GM12892 (cell line): ENCODE measurements at regions not wholly inside any gene's neighbourhood (a gene's known extent, or its start where the extent isn't known, plus 50 kb on each side); places are given as distances from the start of the nearest gene placed in this dataset.

ENCODE experiments used
- DNase-seq: peaks from one replicate; pipeline ENCODE4 v3.0.0; 2011; ENCODE audit not compliant: insufficient read length
- FAIRE-seq: peaks from 2 replicates; lab custom pipeline; 2011; peaks lifted over from hg19 to GRCh38; lab: Jason Lieb, UNC
- POLR2A ChIP-seq: IDR thresholded peaks from 2 replicates; pipeline ENCODE4 v1.6.1; 2011; ENCODE audit warnings: low read depth, low read length, control low read depth
- POLR2AphosphoS5 ChIP-seq: IDR thresholded peaks from 2 replicates; pipeline ENCODE4 v1.6.1; 2011; ENCODE audit warnings: low read depth, low read length, control low read depth
- TAF1 ChIP-seq: IDR thresholded peaks from 2 replicates; pipeline ENCODE4 v1.6.1; 2011; ENCODE audit warnings: low read depth, mild to moderate bottlenecking, control low read depth, low read length, borderline replicate concordance

DNA sequence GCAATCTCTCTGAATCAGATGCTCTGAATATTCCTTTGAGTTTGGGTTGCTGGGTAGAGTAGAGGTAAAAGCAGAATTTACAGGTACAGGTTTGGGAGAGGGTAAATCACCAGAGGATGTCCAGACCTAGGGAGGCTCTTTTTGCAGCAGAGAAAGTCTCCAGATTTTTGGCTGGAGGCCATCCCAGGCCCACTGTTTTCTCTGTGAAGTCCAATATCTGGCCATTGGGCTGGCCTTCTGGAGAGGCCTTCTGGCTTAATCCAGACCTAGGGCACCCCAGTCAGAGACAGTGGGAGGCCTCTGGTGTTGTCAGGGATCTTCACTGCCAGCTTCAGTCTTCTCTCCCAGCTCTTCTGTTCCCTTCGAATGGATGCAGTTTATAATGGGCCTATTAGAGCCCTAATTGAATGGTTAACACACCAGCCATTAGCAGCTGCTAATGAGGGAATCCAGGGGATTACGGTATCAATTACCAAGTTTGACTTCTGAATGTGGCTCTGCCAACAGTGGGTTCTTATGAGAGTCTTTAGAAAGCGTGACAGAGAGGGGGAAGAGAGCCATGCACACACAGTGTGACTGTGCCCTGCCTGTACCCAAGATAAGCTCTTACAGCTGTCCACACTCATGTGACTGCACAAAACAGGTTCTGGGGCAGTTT lies 183.1 kb downstream of the EMP1 start:
- TF ChIP-seq POLR2A (no peak), POLR2AphosphoS5 (no peak), TAF1 (no peak)
- DNase-seq (no peak), FAIRE-seq (no peak)

- DNase-seq (no peak), FAIRE-seq (no peak)
- no peak for TF ChIP-seq POLR2A
- TF ChIP-seq POLR2AphosphoS5: no peak
- TF ChIP-seq TAF1: no peak
These were observed 181.2 kb downstream of the EMP1 start for GRCh38 chr12:13377698-13378097.

- FAIRE-seq: no peak
- TF ChIP-seq POLR2AphosphoS5: no peak
- TF ChIP-seq TAF1: no peak
- no peak for TF ChIP-seq POLR2A
- no peak for DNase-seq
These were observed 180.3 kb downstream of the EMP1 start for GRCh38 chr12:13376610-13377373.

- no peak for TF ChIP-seq POLR2AphosphoS5
- TF ChIP-seq POLR2A: no peak
- no peak for TF ChIP-seq TAF1
- no peak for FAIRE-seq
- no peak for DNase-seq
These were observed 179.2 kb downstream of the EMP1 start for GRCh38 chr12:13375583-13376345.

- no peak for TF ChIP-seq POLR2AphosphoS5
- DNase-seq (no peak), FAIRE-seq (no peak)
These were observed 178.3 kb downstream of the EMP1 start for GRCh38 chr12:13374793-13375192.

DNA sequence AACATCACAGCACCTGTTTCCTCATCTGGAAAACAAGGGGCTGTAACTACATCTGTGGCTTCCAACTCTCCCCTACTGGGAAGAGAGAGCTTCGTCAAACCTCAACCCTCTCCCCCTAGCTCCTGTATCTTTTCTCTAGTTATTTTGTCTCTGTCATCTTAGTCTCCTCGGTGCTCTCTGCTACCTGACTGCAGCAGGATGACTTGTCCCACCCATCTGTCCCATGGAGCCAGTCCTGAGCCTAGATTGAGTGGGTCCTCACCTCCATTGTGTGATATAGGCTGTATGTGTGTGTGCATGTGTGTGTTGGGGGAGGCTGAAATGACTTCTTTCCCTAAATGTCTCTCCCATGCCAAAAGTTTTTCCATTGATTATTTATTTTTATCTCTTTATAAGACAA lies 177.3 kb downstream of the EMP1 start:
- DNase-seq: no peak
- no peak for FAIRE-seq
- TF ChIP-seq POLR2AphosphoS5 (no peak), POLR2A (no peak), TAF1 (no peak)

DNA sequence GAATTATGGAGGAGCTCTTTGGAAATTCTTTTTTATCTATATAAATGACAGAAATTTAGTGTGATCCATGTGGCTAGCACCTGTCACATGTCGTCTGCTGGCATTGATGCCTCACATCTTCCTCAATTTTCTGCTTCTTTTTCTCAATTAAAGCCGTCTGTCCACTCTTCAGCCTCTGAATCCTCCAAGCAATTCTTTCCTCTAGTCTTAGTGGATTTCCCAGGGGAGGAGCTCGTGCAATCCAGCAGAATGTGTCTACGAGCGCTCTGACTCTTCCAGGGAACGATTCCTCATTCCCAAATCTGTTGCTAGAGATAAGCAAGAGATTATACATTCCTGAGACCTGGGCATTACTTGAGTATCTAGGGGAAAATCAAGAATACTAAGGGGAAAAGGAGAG lies 176.6 kb downstream of the EMP1 start:
- TF ChIP-seq POLR2AphosphoS5 (no peak), POLR2A (no peak)
- FAIRE-seq (no peak), DNase-seq (no peak)

DNA sequence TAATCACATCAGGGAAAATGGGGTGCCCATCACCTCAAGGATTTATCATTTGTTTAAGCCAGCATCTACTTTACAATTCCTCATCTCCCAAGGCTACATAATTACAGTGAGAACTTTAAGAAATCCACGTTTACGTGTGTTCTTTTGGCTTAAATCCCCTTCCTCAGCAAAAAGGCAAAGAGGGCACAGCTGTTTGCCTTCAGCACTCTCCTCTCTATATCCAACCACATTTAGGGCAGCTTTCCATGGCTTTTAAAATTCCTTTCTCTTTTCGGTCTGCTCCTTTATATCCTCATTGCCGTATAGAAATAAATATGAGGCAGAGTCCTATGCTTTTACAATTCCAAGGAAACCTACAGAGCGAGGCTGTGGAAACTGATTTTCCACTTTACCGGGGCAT lies 175.9 kb downstream of the EMP1 start:
- TF ChIP-seq POLR2A (no peak), TAF1 (no peak), POLR2AphosphoS5 (no peak)
- FAIRE-seq (no peak), DNase-seq (no peak)

DNA sequence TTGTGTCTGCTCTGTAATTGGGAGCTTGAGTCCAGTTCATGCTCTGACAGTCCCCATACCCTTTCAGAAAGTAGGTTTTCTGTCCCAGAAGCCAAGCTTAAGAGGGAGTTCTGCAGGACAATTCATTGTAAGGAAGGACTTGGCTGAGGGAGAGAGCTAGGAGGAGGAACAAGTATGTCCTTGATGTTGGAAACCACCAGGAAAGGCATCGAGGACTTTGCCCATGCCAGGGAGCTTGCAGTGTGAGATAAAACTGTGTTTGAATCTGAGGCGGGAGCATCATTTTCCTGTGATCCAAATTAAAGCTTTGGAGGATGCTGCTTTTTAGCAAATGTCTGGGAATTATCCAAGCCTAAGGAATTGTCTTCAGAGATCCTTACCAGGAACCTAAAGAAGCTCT lies 175.3 kb downstream of the EMP1 start:
- no peak for FAIRE-seq

GRCh38 chr12:13371367-13371766 lies 174.8 kb downstream of the EMP1 start:
- FAIRE-seq: no peak
- TF ChIP-seq TAF1 (no peak), POLR2A (no peak), POLR2AphosphoS5 (no peak)

More for the DNA sequence above, 175.3 kb downstream of the EMP1 start:
- no peak for DNase-seq
- TF ChIP-seq POLR2AphosphoS5 (no peak), TAF1 (no peak), POLR2A (no peak)

DNA sequence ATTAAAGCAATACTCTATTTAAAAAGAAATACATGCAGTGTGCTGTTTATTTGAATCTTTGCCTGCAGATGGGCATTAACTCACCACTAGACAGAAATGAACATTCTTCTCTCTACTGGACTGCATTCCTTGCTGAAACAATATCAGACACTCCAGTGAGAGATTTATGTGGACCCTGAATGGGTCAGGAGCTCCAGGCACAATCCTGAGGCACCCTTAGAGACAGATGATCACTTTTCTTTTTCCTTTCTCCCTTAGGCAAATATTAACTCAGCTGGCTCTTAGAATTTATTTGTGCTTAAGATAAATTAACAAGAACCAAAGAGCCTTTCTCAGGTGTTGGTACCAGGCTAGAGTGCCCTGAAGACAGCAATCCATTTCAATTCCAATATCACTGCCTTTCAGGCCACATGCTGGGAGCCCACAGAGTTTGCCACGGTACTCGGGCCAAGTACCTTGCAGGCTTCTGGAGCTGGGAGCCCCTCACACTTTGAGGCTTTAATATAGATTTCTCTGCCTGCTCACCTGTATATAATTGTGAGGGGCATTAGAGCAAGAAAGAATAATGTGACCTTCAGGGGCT lies 173.0 kb downstream of the EMP1 start:
- no peak for DNase-seq
- FAIRE-seq: no peak
- TF ChIP-seq POLR2AphosphoS5 (no peak), POLR2A (no peak), TAF1 (no peak)

More at GRCh38 chr12:13371367-13371766, 174.8 kb downstream of the EMP1 start:
- no peak for DNase-seq
